NB4 (cell line): ENCODE measurements at regions not wholly inside any gene's neighbourhood (a gene's known extent, or its start where the extent isn't known, plus 50 kb on each side); places are given as distances from the start of the nearest gene placed in this dataset.

Source experiments
- CTCF ChIP-seq: IDR thresholded peaks from one replicate; pipeline ENCODE4 v1.5.1; 2012; ENCODE audit warnings: low read depth, low read length
- MAX ChIP-seq: IDR thresholded peaks from 2 replicates; pipeline ENCODE4 v1.6.1; 2011; ENCODE audit warnings: low read depth, low read length
- MYC ChIP-seq: IDR thresholded peaks from 2 replicates; pipeline ENCODE4 v1.6.1; 2011; ENCODE audit warnings: low read depth, low read length

- TF ChIP-seq CTCF (no peak), MYC (no peak), MAX (no peak)
Observed at GRCh38 chr19:32038961-32039360, 306.4 kb upstream of the ZNF507 start.
